ENCODE measurements at regions not wholly inside any gene's neighbourhood (a gene's known extent, or its start where the extent isn't known, plus 50 kb on each side); places are given as distances from the start of the nearest gene placed in this dataset.

GRCh38 chr6:102742754-102743356 lies 1349.3 kb downstream of the GRIK2 start:
- H3K36me3 ChIP-seq (ENCODE audit: control insufficient read depth in 2 of 2, extremely low read depth in 1 of 2, insufficient read depth in 2 of 2, low read length in 2 of 2), result no peaks in the 10 kb centered on the region
- ChIA-PET POLR2A (no interaction called here), CTCF (no interaction called here)
- no TSS peak for BruUV-seq (replicated peaks)
- H3K79me2 ChIP-seq (ENCODE audit: control insufficient read depth, insufficient read depth, low read length), result no peaks in the 10 kb centered on the region
- no peak overlapping the region for H3K4me2 ChIP-seq (ENCODE audit: insufficient read depth, low read length)
- no peak overlapping the region for H3K27ac ChIP-seq (ENCODE audit: insufficient read depth, low read depth, low read length)
- H2AFZ ChIP-seq (ENCODE audit: low read depth, low read length), result no peak overlapping the region
- DNase-seq (ENCODE audit: low read depth, low spot score), result no peak
- intact Hi-C loops (cut with micrococcal nuclease) (no loop called here), dilution Hi-C loops (cut with MboI; ENCODE audit: extremely low pct_ligation_motif_present, low sequenced_read_pairs) (no loop called here)
- no peaks in the 10 kb centered on the region for H3K4me1 ChIP-seq (ENCODE audit: control insufficient read depth, extremely low read depth, insufficient read depth, low read length)
- no peaks in the 10 kb centered on the region for H3K9me1 ChIP-seq (replicated peaks; ENCODE audit: control insufficient read depth, extremely low read depth, insufficient read depth, low read length)
- TF ChIP-seq POLR2A (IDR thresholded peaks at IDR 0.05; ENCODE audit: low read depth, low read length) (no peak), GATA2 (IDR thresholded peaks at IDR 0.05; ENCODE audit: insufficient read depth, insufficient read length, low read depth, low read length) (no peak), EZH2 (IDR thresholded peaks at IDR 0.05; ENCODE audit: borderline replicate concordance, low read depth, low read length, severe bottlenecking) (no peak), POLR2AphosphoS5 (IDR thresholded peaks at IDR 0.05; ENCODE audit: insufficient read depth, low read depth, low read length) (no peak), MYC (IDR thresholded peaks at IDR 0.05; ENCODE audit: low read depth, low read length) (no peak), JUN (IDR thresholded peaks at IDR 0.05; ENCODE audit: borderline replicate concordance, insufficient read depth, insufficient read length, low read depth) (no peak), CTCF (IDR thresholded peaks at IDR 0.05; ENCODE audit: extremely low read depth in 1 of 2, insufficient read depth in 1 of 2, low read depth in 1 of 2, low read length in 2 of 2) (no peak), MAX (IDR thresholded peaks at IDR 0.05; ENCODE audit: insufficient read depth, insufficient read length) (no peak)
- no peak for FAIRE-seq
- H4K20me1 ChIP-seq (replicated peaks; ENCODE audit: control insufficient read depth, extremely low read depth, insufficient read depth, low read length), result no peaks in the 10 kb centered on the region
- H3K4me3 ChIP-seq (replicated peaks in 1 of 3; ENCODE audit: insufficient read depth in 1 of 3, low read depth in 1 of 3, low read length in 3 of 3), result no peak overlapping the region
- H3K9me3 ChIP-seq (replicated peaks; ENCODE audit: control insufficient read depth, insufficient read depth, low read length), result no peaks in the 10 kb centered on the region
- no peak overlapping the region for H3K9ac ChIP-seq (replicated peaks; ENCODE audit: extremely low read depth, insufficient read depth, low read length)
- H3K27me3 ChIP-seq (ENCODE audit: control insufficient read depth in 2 of 2, insufficient read depth in 2 of 2, low read length in 2 of 2), result no peaks in the 10 kb centered on the region

Data from endothelial cell of umbilical vein (primary cell).